RWPE2 (cell line): ENCODE measurements at regions not wholly inside any gene's neighbourhood (a gene's known extent, or its start where the extent isn't known, plus 50 kb on each side); places are given as distances from the start of the nearest gene placed in this dataset.

Experiments used
- ATAC-seq: fragments of 200-7000 bp; cut with Tn5 transposase; 3 replicates; pipeline ENCODE4 v1.9.1; 2021; ENCODE audit warnings: low read depth
- DNase-seq: peaks from one replicate; pipeline ENCODE4 v3.0.0-alpha.2; 2020; ENCODE audit warnings: low spot score
- H3K27ac ChIP-seq: fragments of 450-650 bp; 2 replicates; pipeline ENCODE4 v1.5.1; 2017; ENCODE audit warnings: mild to moderate bottlenecking; ENCODE audit not compliant: poor library complexity, severe bottlenecking
- H3K27me3 ChIP-seq: fragments of 250-450 bp; sonication (Bioruptor Pico); 2 replicates; pipeline ENCODE4 v1.5.1; 2021; ENCODE audit warnings: mild to moderate bottlenecking, moderate library complexity; ENCODE audit not compliant: insufficient read depth, poor library complexity, severe bottlenecking
- H3K36me3 ChIP-seq: fragments of 250-450 bp; sonication (Bioruptor Pico); 2 replicates; pipeline ENCODE4 v1.5.1; 2020; ENCODE audit warnings: low read depth, mild to moderate bottlenecking, moderate library complexity
- H3K4me1 ChIP-seq: fragments of 250-450 bp; sonication (Bioruptor Pico); 2 replicates; pipeline ENCODE4 v1.5.1; 2021; ENCODE audit warnings: mild to moderate bottlenecking, moderate library complexity; ENCODE audit not compliant: insufficient read depth, poor library complexity, severe bottlenecking
- H3K4me3 ChIP-seq: fragments of 250-450 bp; sonication (Bioruptor Pico); 2 replicates; pipeline ENCODE4 v1.5.1; 2021; ENCODE audit warnings: mild to moderate bottlenecking, moderate library complexity; ENCODE audit not compliant: severe bottlenecking
- H3K9me3 ChIP-seq: fragments of 250-450 bp; sonication (Bioruptor Pico); 2 replicates; pipeline ENCODE4 v1.5.1; 2021; ENCODE audit warnings: mild to moderate bottlenecking, moderate library complexity; ENCODE audit not compliant: severe bottlenecking
- CTCF ChIP-seq: fragments of 450-650 bp; IDR thresholded peaks from one replicate; pipeline ENCODE4 v1.5.1; 2017; ENCODE audit warnings: mild to moderate bottlenecking, moderate library complexity; ENCODE audit not compliant: poor library complexity, severe bottlenecking

DNA sequence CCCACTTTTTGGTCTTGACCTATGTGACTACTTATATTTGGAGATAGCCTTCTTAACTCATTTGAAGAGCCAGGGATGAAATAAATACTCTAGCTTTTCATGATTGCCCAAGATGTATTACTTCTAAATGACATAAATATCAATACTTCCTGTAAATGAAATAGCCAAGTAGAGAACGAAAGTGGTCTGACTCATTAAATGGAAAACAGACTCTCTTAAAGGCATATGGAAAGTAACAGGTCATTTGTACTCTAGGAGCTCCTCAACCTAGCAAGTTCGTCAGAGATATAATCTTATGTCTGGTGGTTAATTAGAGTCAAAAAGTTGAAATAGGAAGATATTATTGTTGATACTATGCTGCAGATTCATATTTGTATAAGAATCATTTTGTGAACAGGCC is 1105.4 kb downstream of the TUSC7 start:
- no peak for TF ChIP-seq CTCF
- Histone ChIP-seq H3K4me1 (no peaks in the 10 kb centered on the region), H3K9me3 (no peaks in the 10 kb centered on the region), H3K27ac (no peak overlapping the region), H3K27me3 (no peaks in the 10 kb centered on the region), H3K4me3 (no peak overlapping the region), H3K36me3 (no peaks in the 10 kb centered on the region)
- no peak for ATAC-seq
- DNase-seq, result no peak

GRCh38 chr3:117817103-117817502 is 1107.5 kb downstream of the TUSC7 start:
- no peak overlapping the region for H3K4me3 ChIP-seq
- DNase-seq, result no peak
- H3K36me3 ChIP-seq, result no peaks in the 10 kb centered on the region
- no peaks in the 10 kb centered on the region for H3K4me1 ChIP-seq
- TF ChIP-seq CTCF, result no peak
- no peak overlapping the region for H3K27ac ChIP-seq
- no peaks in the 10 kb centered on the region for H3K9me3 ChIP-seq
- no peak for ATAC-seq
- H3K27me3 ChIP-seq, result no peaks in the 10 kb centered on the region

DNA sequence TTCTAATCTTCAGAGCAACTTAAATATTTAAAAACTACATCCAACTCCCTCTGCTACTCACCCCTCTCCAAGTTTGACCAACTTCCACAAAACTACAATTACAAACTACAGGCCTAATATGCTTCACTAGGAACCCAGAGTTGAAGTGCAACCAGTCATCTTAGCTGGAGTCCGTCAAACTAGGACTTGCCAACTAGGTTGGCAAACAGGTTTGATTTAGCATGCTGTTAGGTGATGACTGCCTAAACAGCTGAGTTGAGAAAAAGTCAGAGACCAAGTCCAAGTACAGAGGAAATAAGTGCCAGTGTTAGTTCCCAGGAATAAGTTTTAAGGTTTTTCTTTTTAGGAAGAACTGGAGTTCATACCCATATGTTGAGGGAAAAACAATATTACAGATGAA is 1109.0 kb downstream of the TUSC7 start:
- DNase-seq, result no peak
- no peaks in the 10 kb centered on the region for H3K4me1 ChIP-seq
- H3K27me3 ChIP-seq, result no peaks in the 10 kb centered on the region
- H3K27ac ChIP-seq, result no peak overlapping the region
- H3K9me3 ChIP-seq, result no peaks in the 10 kb centered on the region
- no peak for TF ChIP-seq CTCF
- H3K4me3 ChIP-seq, result no peak overlapping the region
- no peaks in the 10 kb centered on the region for H3K36me3 ChIP-seq
- no peak for ATAC-seq

- H3K27me3 ChIP-seq, result no peaks in the 10 kb centered on the region
- ATAC-seq, result peak; percentile 66; the same call in 2 of the 3 replicates
- no peak overlapping the region for H3K4me3 ChIP-seq
- H3K4me1 ChIP-seq, result no peaks in the 10 kb centered on the region
- no peak for DNase-seq
- H3K9me3 ChIP-seq, result no peaks in the 10 kb centered on the region
- H3K27ac ChIP-seq, result no peak overlapping the region
- TF ChIP-seq CTCF, result no peak
- H3K36me3 ChIP-seq, result no peaks in the 10 kb centered on the region
Measured at GRCh38 chr3:117820658-117821299, 1111.2 kb downstream of the TUSC7 start.

- no peak for TF ChIP-seq CTCF
- no peaks in the 10 kb centered on the region for H3K4me1 ChIP-seq
- no peak overlapping the region for H3K27ac ChIP-seq
- H3K27me3 ChIP-seq, result no peaks in the 10 kb centered on the region
- H3K4me3 ChIP-seq, result no peak overlapping the region
- H3K9me3 ChIP-seq, result no peaks in the 10 kb centered on the region
- H3K36me3 ChIP-seq, result no peaks in the 10 kb centered on the region
- no peak for ATAC-seq
- no peak for DNase-seq
Measured at GRCh38 chr3:117822416-117822815, 1112.8 kb downstream of the TUSC7 start.
